ENCODE measurements at regions not wholly inside any gene's neighbourhood (a gene's known extent, or its start where the extent isn't known, plus 50 kb on each side); places are given as distances from the start of the nearest gene placed in this dataset.

GRCh38 chr3:168273917-168274316 lies 178.2 kb upstream of the GOLIM4 start:
- Mint-ChIP-seq H3K27ac (no peak overlapping the region), H3K36me3 (ENCODE audit: low read depth) (peaks cover 18% of the 10 kb centered on the region), H3K9me3 (peaks cover 8% of the 10 kb centered on the region; the same call in 2 of the 3 replicates), H3K27me3 (ENCODE audit: insufficient read depth, low read depth, poor library complexity) (peaks cover 6% of the 10 kb centered on the region), H3K4me3 (no peak overlapping the region), H3K4me1 (peaks cover 35% of the 10 kb centered on the region)
- no peaks in the 10 kb centered on the region for H3F3A ChIP-seq (replicated peaks; ENCODE audit: low read depth)
- H3K9me2 ChIP-seq (ENCODE audit: insufficient read depth): no peaks in the 10 kb centered on the region; the same call in 1 of the 2 replicates
- H3K27ac ChIP-seq (ENCODE audit: low read depth): no peak overlapping the region
- H3K79me2 ChIP-seq (replicated peaks; ENCODE audit: insufficient read depth): no peaks in the 10 kb centered on the region
- TF ChIP-seq STAT1 (IDR thresholded peaks at IDR 0.05; ENCODE audit: unreplicated experiment) (no peak), EZH2phosphoT487 (IDR thresholded peaks at IDR 0.05; ENCODE audit: unreplicated experiment) (no peak), CTCF (conservative IDR thresholded peaks at IDR 0.05; ENCODE audit: low read depth in 2 of 2) (no peak), POLR2AphosphoS5 (IDR thresholded peaks at IDR 0.05; ENCODE audit: low read depth) (no peak), ETS1 (IDR thresholded peaks at IDR 0.05) (no peak), ZNF114 (CRISPR knock-in tag; IDR thresholded peaks at IDR 0.05) (no peak), NANOG (IDR thresholded peaks at IDR 0.05; ENCODE audit: borderline replicate concordance) (no peak), ZNF462 (CRISPR knock-in tag; IDR thresholded peaks at IDR 0.05) (no peak), ZNF331 (CRISPR knock-in tag; IDR thresholded peaks at IDR 0.05; ENCODE audit: low read depth) (no peak), CREB1 (CRISPR knock-in tag; IDR thresholded peaks at IDR 0.05; ENCODE audit: low read depth) (no peak), EZH2 (IDR thresholded peaks at IDR 0.05; ENCODE audit: low read depth, unreplicated experiment) (no peak)
- TF ChIP-seq, protein P1, sequence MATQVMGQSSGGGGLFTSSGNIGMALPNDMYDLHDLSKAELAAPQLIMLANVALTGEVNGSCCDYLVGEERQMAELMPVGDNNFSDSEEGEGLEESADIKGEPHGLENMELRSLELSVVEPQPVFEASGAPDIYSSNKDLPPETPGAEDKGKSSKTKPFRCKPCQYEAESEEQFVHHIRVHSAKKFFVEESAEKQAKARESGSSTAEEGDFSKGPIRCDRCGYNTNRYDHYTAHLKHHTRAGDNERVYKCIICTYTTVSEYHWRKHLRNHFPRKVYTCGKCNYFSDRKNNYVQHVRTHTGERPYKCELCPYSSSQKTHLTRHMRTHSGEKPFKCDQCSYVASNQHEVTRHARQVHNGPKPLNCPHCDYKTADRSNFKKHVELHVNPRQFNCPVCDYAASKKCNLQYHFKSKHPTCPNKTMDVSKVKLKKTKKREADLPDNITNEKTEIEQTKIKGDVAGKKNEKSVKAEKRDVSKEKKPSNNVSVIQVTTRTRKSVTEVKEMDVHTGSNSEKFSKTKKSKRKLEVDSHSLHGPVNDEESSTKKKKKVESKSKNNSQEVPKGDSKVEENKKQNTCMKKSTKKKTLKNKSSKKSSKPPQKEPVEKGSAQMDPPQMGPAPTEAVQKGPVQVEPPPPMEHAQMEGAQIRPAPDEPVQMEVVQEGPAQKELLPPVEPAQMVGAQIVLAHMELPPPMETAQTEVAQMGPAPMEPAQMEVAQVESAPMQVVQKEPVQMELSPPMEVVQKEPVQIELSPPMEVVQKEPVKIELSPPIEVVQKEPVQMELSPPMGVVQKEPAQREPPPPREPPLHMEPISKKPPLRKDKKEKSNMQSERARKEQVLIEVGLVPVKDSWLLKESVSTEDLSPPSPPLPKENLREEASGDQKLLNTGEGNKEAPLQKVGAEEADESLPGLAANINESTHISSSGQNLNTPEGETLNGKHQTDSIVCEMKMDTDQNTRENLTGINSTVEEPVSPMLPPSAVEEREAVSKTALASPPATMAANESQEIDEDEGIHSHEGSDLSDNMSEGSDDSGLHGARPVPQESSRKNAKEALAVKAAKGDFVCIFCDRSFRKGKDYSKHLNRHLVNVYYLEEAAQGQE (IDR thresholded peaks at IDR 0.05; ENCODE audit: unreplicated experiment): no peak
- DNase-seq (ENCODE audit: low spot score): no peak
- no peak for ATAC-seq
- no peak overlapping the region for H2AFZ ChIP-seq
- H3K36me3 ChIP-seq (ENCODE audit: insufficient read depth): no peaks in the 10 kb centered on the region
- no peaks in the 10 kb centered on the region for H3K27me3 ChIP-seq (ENCODE audit: insufficient read depth)
- H3K4me1 ChIP-seq (ENCODE audit: insufficient read depth): peaks cover 9% of the 10 kb centered on the region
- H3K4me3 ChIP-seq: no peak overlapping the region
- H4K20me1 ChIP-seq (replicated peaks; ENCODE audit: insufficient read depth): no peaks in the 10 kb centered on the region
- H3K4me2 ChIP-seq: no peak overlapping the region

All from GM23338 (cell line).